HK-2 (cell line): ENCODE measurements at regions not wholly inside any gene's neighbourhood (a gene's known extent, or its start where the extent isn't known, plus 50 kb on each side); places are given as distances from the start of the nearest gene placed in this dataset.

Experiments used
- DNase-seq: peaks from one replicate; pipeline ENCODE4 v3.0.0-alpha.2; 2018; ENCODE audit not compliant: unreplicated experiment

DNA sequence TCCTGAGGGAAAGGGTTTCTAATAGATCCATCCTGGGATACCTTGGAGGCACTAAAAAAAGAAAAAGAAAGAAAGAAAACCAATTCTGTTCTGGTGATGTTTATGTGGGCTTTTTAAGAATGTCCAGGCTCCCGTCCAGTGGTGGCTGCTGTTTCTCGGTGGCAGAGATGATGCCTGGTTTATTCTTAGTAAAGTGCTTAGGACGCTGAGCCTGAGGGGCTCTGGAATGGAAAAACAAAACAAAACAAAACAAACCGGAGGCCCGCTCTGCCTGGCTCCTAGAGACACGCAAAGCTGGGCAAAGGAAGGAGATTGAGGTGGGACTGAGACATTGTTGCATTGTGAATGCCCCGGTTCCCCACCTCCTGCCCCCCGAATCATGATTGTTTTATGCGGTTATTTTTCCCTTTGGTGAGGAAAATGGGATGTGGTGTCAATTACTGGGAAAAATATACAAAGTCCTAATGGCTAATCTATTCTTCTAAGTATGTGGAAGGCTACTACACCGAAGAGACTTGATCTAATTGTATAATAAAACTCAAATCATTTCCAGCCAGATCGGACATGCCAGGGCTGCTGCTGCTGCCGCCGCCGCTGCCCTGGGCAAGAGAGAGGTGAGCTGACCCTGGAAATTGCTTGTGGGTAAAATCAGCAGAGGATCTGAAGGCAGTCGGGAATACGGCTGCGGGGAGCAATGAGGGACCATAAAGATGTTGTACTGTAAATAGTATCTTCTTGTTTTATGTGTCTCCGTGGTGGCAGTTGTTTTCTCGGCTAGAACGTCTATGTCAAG is 644.9 kb downstream of the CCDC171 start:
- no peak for DNase-seq

DNA sequence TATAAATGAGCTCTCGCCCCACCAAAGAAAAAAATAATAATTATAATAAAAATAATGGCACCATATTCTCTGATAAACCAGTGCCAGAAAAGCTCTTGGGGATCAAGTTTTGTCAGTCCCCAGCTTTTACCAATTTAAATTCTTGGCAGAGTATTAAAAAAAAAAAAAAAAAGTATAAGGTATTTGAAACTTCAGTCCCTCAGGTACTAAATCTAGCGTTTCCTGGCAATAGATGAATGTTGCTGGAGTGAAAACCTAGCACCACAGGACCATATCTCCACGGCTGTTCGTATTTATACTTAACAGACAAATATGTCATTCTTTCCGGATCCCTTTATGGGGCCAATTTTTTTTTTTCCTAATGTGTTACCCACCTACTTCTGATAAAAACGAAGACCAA is 646.2 kb downstream of the CCDC171 start:
- no peak for DNase-seq

DNA sequence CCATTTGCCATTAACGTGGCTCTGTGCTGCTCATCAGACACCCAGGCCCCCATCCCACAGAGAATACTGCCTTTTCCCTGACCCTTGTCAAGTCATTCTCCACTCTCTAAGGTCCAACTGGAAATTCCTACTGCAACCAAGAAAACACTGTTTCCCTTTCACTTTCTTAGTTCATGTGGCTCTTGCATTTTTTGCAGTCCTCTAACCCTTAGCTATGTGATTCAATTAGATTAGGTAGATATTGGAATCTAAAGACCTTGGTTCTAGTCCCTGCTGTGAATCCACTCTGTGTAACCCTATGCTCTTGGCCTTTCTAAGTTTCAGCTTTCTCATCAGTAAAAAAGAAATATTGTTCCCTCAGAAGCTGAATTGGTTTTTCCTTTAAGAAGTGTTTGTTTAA is 649.4 kb downstream of the CCDC171 start:
- DNase-seq: no peak

DNA sequence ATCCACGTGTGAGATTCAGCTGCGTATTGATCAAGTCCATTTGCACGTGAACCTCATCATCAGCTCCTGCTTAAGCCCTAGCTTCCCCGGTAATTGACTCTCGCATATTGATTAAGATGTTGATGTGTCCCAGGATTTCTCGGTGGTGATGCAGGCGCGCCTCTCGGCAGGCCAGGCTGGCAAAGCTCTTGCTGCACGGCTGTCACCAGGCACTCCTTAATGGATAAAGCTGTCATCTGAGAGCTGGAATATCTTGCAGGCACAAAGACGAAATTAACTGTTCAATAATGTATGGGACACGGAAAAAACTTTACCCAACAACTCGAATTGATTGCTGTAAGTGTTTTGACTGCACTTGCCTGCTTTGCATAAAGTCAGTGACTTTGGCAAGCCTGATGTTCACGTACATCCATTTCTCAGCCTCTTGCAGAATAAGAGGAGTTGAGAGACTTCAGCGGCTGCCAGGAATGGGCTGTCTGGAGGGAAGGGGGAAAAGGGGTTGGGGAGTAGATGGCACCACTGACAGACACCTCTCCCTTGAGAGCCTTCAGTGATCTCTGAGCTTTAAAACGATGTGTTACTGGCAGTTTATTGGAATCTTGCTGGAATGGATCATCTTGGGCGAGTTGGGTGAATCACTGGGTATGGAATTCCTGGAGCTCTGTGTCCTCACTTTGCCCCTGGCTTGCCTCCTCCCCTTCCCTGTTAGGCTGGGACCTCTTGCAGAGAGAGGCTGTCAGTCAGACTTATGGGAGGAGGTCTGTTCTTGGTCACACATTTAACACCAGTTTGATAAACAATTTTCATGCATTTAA is 650.3 kb downstream of the CCDC171 start:
- peak; percentile 63 for DNase-seq

DNA sequence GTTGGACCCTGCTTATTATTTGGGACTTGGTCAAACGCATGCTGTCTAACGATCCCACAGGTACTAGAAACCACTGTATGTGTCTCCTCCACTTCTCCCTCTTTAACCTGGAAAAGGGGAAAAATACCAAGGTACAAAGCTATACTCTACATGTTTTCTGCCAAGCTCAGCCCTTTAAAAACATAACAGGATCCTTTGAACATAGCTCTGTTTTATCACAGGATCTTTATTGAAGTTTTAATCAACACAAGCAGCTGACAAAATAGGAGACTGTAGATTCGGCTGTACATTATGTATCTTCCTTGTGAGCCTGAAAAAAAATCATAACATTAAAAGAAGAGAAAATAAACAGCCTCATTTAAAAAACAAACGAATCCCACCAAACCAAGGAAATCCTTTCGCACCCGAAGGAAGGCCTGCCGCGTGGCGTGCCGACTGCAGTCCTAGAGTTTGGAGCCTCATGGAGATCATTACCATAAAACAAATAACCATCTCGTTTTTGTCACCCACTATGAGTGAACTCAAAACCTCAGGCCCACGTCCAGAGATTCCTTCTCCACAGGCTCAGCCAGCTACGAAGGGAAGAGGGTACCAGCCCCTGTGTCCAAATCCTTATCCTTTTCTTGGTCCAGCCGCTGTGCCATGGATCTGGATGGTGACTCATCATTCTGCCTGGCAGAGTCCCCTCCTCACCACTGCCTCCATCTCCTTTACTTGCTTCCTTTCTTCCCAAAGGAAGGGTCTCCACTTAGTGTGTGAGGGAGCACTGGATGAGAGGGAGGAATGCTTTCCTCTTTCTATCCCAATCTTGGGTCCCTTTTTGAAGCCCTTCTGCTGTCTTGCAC is 651.1 kb downstream of the CCDC171 start:
- no peak for DNase-seq

DNA sequence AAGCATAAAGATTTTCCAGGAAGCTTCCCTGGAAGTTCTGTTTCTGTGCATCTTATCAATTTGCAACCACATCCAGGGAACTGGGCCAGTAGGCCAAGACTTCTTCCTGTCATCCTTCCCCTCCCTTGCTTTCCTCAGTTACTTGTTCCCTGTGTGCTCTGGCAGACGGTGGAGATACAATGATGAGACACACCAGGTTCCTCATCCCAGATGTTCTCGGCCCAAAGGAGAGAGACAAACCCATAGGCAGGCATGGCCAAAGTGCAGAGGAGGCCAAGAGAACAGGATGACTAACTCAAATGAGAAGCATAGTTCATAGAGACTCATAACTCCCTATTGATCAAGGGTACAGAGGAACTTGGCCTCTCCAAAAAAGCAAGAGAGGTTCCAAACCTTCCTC is 652.6 kb downstream of the CCDC171 start:
- DNase-seq: no peak

DNA sequence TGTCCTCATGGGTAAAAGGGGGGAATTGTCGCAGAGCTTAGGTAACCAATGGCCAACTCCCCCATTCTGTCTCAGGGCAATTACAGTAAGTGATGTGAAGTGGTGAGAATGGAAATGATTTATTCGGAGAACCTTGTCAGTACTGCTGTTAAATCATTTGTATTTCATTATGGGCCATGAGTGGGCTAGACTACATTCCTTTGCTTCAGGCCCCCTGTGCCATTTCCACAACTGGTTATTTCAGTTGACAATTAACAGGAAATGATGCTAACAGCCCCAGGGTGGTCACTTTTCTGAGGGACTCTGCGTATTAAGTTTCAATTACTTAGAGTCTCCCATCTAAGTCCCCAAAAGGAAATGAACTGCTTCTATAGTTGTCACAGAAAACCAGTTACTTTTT is 653.7 kb downstream of the CCDC171 start:
- DNase-seq: no peak

DNA sequence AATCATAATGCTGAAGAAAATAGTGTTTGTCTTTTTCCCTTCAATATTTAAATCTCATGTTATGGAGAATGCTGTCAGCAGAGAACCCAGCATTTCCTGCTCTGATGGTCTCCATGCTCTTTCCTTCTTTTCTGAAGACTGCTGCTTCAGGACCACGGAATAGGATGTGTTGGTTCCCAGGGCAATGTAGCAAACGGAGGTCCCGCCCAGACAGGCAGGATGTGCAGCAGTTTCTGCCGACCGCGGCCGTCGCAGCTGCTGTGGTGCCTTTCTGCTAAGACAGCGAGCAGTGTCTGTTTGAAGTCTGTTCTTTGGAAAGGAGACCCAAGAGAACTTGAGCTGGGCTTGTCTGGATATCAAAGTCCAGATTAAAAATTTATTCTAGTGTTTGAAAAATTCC is 654.3 kb downstream of the CCDC171 start:
- DNase-seq: no peak

DNA sequence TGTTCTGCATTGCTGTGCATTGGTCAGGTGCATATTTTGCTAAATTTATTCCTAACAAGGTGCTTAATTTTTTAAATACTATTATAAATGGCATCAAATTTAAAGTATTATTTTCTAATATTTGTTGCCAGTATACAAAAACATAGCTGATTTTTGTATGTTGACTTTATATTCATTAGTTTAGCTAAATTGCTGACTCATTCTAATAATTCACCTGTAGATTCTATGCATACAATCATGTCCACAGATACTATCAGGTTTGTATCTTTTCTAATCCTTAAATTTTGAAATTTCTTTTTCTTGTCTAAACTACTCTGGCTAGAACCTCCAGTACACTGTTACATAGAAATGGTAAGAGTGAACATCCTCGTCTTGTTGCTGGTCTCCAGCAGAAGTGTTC is 657.6 kb downstream of the CCDC171 start:
- DNase-seq: no peak

DNA sequence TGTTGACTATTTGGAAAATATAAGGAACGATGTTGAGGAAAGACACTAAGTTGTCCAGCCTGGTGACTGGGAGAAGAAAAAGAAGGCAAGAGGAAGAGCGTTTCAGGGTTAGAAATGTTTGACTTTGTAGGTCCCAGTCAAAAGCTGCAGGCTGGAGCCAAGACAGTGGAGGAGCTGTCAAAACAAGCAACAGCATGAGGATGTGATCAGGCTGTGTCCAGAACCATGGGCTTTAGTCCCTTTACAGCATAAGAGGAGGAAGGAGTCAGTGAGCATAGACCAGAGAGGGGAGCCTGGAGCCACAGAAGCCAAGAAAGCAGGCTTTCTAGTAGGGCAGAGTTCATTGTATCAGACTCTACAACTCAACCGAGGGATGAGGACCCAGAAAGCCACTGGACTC is 658.5 kb downstream of the BNC2 start:
- no peak for DNase-seq

DNA sequence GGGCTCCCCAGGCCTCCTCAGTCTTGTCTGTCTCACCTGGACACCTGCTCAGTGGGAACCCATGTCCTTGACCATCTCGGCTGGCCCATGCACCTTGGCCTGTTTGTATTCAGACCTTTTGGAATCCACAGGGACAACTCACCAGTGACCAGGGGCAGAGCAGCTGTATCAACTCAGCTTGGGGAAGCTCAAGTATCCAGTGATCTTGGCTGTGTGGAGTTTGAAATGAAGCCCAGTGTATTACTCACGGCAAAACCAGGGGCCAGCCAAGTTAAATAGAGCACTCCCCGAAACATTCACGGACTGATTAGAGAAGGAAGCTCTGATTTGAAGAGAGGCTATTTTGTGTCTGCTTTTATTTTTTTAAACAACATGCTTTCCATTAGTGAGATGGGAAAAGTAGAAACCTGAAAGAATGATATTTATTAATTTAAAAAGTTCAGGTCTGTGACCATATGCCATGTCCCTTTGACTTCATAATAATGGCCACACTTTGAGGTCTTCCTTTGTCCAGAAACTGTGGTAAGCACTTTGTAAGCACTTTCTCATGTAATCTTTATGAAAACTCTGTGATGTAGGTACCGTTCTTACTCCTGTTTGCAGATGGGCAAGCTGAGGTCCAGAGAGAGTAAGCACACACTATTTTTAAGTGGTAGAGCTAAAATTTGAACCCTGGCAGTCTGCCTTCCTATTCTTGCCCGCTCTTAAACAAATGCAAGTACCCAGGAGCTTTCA is 656.5 kb downstream of the BNC2 start:
- DNase-seq: no peak

DNA sequence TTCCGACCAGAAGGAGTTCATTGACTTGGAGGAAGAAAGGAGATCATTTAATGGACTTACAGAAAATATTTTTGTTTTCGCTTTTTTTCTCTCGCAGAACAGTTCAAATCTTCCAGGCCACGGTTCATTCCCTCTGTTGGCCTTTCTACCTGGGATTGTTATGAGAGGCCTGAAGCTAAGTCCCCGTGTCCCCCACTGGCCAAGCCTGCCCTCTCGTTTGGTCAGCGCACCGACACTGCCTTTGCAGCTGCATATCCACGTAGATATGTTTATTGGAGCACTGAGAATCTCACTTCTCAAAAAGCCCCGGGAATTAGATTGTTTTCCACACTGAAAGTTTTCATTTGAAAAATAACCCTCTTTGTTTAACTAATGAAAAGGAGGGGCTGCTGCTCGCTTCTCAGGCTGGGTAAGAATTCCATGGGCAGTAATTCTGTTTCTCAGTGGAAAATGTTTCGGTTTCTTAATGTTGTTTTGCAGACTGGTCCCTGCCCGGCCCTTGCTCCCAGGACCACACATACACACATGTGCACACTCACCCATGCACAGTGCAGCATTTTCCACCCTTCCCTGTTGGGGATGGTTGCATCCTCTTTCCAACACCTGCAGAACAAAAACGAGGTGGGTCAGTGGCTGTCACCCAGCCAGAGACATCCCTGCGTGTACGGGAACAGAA is 655.7 kb downstream of the BNC2 start:
- no peak for DNase-seq

DNA sequence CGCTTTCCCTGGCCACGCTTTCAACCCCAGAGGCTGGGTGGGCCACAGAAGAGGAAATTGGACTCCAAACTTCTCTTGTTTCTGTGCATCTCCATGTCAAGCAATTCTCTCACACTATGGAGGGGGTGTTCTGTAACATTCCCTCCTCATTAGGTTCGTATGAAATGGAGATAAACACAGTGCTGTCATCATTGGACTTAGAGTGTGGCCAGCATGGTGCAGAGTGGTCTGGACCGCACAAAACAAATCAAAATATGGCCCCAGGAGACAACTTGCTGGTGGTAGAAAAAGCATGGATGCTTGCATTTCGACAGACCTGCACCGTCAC is 655.2 kb downstream of the BNC2 start:
- DNase-seq: no peak

DNA sequence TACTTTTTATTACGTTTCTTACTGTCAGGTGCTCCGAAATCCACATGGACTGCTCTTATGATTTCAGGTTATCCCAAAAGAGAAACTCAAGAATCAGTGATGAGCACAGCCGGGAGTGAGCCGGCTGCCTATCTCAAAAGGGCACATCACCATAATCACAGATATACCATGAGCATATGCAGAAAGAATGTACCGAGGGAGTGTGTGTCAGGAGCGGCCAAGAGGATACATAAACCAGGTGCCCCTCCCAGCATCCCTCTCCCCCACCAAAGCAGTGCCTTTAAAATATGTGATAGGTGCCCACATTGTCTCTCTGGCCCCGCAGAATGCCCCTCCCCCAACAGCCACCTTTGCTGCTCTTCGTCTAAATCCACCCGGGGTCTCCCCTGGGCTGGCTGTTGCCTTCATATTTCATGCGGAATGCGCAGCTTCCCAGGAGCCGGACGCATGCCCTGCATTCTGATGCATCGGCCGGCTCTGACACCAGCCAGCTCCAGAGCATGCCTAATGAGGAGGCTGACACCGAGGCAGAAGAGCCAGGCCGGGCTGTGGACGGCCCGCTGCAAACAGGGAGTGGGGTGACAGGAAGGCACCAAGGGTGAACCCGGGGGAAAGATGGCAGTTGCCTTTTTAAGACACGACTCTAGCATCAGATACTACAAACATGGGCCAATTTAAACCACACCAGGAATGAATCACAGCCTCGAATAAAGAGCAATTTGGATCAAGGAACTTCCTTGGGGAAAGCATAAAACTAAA is 652.3 kb downstream of the BNC2 start:
- no peak for DNase-seq

DNA sequence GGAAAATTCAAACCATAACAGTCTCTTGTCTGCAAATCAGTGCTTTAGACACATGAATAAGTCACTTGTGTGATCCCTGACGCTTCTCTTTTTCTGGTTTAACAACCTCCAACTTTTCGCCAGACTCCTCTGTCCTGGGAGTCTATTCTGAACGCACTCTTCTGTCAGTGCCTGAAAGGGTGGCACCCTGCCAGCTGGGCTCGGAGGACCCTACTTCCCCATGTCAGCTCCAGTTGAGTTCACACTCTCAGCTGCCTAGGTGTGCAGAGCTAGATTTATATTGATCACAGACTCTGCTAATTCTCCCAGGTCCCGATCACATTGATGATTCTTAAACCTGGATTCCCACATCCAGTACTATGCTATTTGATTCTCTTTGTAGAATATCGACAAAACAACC is 649.1 kb downstream of the BNC2 start:
- DNase-seq: no peak

DNA sequence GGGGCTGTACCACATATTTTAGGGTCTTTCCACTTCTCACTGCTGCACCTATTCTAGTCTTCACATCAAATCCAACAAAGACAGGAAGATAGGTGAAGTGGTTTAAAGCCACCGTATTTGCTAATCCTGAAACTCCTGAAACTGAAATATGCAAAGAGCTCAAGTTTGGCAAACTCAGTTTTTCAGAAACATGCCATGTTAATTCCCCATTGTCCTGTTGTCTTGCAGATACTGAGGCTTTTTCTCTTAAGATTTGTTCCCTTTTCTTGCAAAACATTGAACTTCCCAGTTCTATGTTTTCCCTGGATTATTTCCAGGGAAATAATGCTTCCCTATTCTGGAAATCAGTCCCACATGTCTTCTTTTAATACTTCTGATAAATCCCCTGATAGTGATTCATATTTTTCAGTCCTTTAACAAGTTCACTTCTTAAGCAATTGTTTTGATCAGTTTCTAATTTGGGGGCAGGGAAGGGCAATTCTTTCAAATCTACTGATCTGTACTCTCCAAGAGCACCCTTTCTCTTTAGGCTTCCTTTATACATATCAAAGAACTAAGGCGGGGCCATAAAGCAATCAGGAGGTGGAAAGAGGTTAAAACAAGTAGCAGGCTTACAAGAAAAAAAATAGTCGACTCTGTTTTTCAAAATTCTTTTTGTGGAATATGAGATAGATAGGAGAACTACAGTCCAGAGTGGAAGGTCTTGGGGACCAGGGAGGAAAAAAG is 648.5 kb downstream of the BNC2 start:
- no peak for DNase-seq

DNA sequence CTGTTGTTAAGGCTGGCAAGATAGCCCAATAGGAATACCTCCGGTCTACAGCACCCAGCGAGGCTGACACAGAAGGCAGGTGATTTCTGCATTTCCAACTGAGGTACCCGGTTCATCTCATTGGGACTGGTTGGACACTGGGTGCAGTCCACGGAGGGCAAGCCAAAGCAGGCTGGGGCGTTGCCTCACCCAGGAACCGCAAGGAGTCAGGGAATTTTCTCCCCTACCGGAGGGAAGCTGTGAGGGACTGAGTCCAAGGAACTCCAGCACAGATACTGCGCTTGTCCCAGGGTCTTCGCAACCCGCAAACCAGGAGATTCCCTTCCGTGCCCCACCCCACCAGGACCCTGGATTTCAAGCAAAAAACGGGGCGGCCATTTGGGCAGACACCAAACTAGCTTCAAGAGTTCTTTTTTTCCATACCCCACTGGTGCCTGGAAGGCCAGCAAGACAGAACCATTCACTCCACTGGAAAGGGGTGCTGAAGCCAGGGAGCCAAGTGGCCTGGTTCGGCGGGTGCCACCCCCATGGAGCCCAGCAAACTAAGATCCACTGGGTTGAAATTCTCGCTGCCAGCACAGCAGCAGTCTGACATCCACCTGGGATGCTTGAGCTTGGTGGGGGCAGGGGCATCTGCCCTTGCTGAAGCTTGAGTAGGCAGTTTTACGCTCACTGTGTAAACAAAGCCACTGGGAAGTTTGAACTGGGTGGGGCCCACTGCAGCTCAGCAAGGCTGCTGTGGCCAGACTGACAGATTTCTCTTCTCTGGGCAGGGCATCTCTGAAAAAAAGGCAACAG is 647.2 kb downstream of the BNC2 start:
- DNase-seq: no peak

DNA sequence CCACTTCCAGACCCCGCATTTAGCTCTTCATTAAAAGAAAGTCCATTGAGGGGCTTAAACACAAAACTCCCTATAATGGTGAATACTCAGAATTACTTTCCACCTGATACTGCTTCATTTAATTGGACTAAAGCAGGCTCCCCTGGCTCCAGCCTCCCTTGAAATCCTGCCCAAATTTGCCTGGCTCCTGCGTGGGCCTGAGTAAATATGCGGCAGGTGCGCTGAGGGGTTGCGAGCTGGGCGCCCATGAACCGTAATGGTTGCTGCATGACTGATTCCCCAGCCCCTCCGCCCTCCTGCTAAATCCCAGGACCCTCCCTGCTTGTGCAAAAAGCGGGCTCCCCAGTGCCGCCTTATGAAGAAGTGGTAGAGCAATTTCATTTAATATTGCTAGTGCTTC is 639.7 kb downstream of the BNC2 start:
- DNase-seq: no peak

DNA sequence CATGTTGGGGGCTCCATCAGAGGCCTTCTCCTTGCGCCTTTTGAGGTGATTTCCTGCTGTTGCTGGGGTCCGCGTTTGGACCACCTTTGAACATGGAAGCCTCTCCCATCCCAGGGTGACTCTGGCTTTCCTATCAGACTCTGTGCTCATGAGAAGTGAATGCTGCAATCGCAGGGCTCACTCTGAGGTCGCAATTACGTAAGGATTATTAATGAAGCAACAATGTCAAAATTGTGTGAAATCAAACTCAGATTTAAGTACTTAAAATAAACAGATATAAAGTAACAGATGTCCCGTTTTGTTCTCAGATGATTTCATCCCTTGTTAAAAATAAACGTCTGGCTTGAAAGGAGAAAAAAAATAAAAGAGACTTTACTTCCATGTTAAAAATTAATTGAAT is 634.2 kb downstream of the BNC2 start:
- no peak for DNase-seq
